Kidney epithelial cell (primary cell): ENCODE measurements at regions not wholly inside any gene's neighbourhood (a gene's known extent, or its start where the extent isn't known, plus 50 kb on each side); places are given as distances from the start of the nearest gene placed in this dataset.

ENCODE experiments used
- DNase-seq: peaks from one replicate; pipeline ENCODE4 v3.0.0-alpha.2; 2010; ENCODE audit warnings: low read depth
- H3K27me3 ChIP-seq: 2 replicates; pipeline ENCODE4 v1.6.0; 2011; ENCODE audit warnings: low read length; ENCODE audit not compliant: control insufficient read depth, insufficient read depth
- H3K36me3 ChIP-seq: 2 replicates; pipeline ENCODE4 v1.5.1; 2011; ENCODE audit warnings: low read length; ENCODE audit not compliant: control insufficient read depth, insufficient read depth
- H3K4me3 ChIP-seq: 2 replicates; pipeline ENCODE4 v1.5.1; 2011; ENCODE audit warnings: low read depth, mild to moderate bottlenecking, control low read depth, low read length
- TF ChIP-seq, protein P1 (sequence below): IDR thresholded peaks from 2 replicates; pipeline ENCODE4 v1.5.1; 2011; ENCODE audit warnings: mild to moderate bottlenecking, moderate library complexity, low read length, control low read depth, inconsistent platforms; ENCODE audit not compliant: insufficient read depth, poor library complexity, severe bottlenecking

GRCh38 chr16:6482696-6483468 lies 849.8 kb upstream of the RBFOX1 start:
- Histone ChIP-seq H3K36me3 (no peaks in the 10 kb centered on the region), H3K4me3 (no peak overlapping the region), H3K27me3 (peaks cover 18% of the 10 kb centered on the region)
- TF ChIP-seq, protein P1, sequence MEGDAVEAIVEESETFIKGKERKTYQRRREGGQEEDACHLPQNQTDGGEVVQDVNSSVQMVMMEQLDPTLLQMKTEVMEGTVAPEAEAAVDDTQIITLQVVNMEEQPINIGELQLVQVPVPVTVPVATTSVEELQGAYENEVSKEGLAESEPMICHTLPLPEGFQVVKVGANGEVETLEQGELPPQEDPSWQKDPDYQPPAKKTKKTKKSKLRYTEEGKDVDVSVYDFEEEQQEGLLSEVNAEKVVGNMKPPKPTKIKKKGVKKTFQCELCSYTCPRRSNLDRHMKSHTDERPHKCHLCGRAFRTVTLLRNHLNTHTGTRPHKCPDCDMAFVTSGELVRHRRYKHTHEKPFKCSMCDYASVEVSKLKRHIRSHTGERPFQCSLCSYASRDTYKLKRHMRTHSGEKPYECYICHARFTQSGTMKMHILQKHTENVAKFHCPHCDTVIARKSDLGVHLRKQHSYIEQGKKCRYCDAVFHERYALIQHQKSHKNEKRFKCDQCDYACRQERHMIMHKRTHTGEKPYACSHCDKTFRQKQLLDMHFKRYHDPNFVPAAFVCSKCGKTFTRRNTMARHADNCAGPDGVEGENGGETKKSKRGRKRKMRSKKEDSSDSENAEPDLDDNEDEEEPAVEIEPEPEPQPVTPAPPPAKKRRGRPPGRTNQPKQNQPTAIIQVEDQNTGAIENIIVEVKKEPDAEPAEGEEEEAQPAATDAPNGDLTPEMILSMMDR, result no peak
- no peak for DNase-seq

- H3K36me3 ChIP-seq, result no peaks in the 10 kb centered on the region
- no peak for DNase-seq
- TF ChIP-seq, protein P1, result no peak
- H3K4me3 ChIP-seq, result no peak overlapping the region
- H3K27me3 ChIP-seq, result peaks cover 18% of the 10 kb centered on the region
Measured at GRCh38 chr16:6481894-6482293, 850.8 kb upstream of the RBFOX1 start.

- Histone ChIP-seq H3K27me3 (no peaks in the 10 kb centered on the region), H3K4me3 (no peak overlapping the region), H3K36me3 (no peaks in the 10 kb centered on the region)
- TF ChIP-seq, protein P1, result no peak
- DNase-seq, result no peak
Measured at GRCh38 chr16:6453742-6454141, 878.9 kb upstream of the RBFOX1 start.

GRCh38 chr16:6447021-6447790 lies 885.4 kb upstream of the RBFOX1 start:
- H3K36me3 ChIP-seq, result no peaks in the 10 kb centered on the region
- no peak for DNase-seq
- TF ChIP-seq, protein P1, result no peak
- H3K4me3 ChIP-seq, result no peak overlapping the region
- no peaks in the 10 kb centered on the region for H3K27me3 ChIP-seq

DNA sequence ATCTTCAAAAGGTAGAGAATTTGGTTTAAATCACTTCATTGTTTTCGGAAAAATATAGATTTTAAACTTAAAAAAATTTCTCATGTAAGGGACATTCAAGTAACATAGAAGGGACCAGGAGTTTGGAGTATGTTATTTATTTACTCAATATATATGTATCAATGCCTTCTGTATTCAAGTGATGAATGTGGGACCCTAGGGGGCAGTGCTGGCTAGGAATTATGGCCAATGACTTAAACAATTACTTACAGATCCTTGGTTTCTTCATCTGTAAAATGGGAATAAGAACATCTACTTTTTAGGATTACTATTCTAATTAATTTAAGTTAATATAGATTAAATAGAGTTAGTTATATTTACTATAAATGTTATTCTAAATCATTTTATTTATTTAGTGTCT lies 886.3 kb upstream of the RBFOX1 start:
- Histone ChIP-seq H3K36me3 (no peaks in the 10 kb centered on the region), H3K27me3 (no peaks in the 10 kb centered on the region), H3K4me3 (no peak overlapping the region)
- no peak for DNase-seq
- TF ChIP-seq, protein P1, result no peak
